GM12878 (cell line): ENCODE measurements at regions not wholly inside any gene's neighbourhood (a gene's known extent, or its start where the extent isn't known, plus 50 kb on each side); places are given as distances from the start of the nearest gene placed in this dataset.
A peak's percentile ranks its signal among the peaks of the same experiment; 100 is the strongest.

Source experiments
- ATAC-seq: fragments of 200-7000 bp; cut with Tn5 transposase; 3 replicates; pipeline ENCODE4 v1.9.1; 2020; ENCODE audit warnings: mild to moderate bottlenecking, moderate library complexity
- BruUV-seq: library from RNA; stranded (reverse); fragments of 400-500 nt; replicated peaks from 2 replicates; lab custom pipeline; 2021; lab: Mats Ljungman, UMichigan
- CTCF ChIA-PET: fragments of 300-600 bp; sonication (Branson Sonifier 250); formaldehyde crosslinking; extraction: SDS; loops from one replicate; lab custom pipeline; 2021; ENCODE audit warnings: inconsistent platforms; lab: Yijun Ruan, JAX
- POLR2A ChIA-PET: fragments of 350-600 bp; formaldehyde crosslinking; extraction: SDS; loops from one replicate; lab custom pipeline; 2021; ENCODE audit warnings: inconsistent platforms; lab: Charles Lee
- RAD21 ChIA-PET: fragments of 300-600 bp; sonication (Branson Sonifier 250); formaldehyde crosslinking; loops from one replicate; lab custom pipeline; 2023; ENCODE audit warnings: antibody characterized with exemption; ENCODE audit not compliant: unreplicated experiment; lab: Charles Lee
- SMC1A ChIA-PET: fragments of 300-600 bp; sonication (Branson Sonifier 250); formaldehyde crosslinking; loops from one replicate; lab custom pipeline; 2023; ENCODE audit not compliant: unreplicated experiment, uncharacterized antibody; lab: Charles Lee
- DNase-seq: peaks from one replicate; pipeline ENCODE4 v3.0.0-alpha.2; 2011; ENCODE audit warnings: low read depth, low spot score
- FAIRE-seq: peaks from 3 replicates; lab custom pipeline; 2011; peaks lifted over from hg19 to GRCh38; lab: Jason Lieb, UNC
- H2AFZ ChIP-seq: 2 replicates; pipeline ENCODE4 v1.6.0; 2011; ENCODE audit warnings: low read depth, low read length, control low read depth; ENCODE audit not compliant: control insufficient read depth
- H3K27ac ChIP-seq: 2 replicates; pipeline ENCODE4 v1.5.1; 2011; ENCODE audit warnings: control low read depth; ENCODE audit not compliant: control insufficient read depth, insufficient read depth
- H3K27me3 ChIP-seq, 2 experiments: replicated peaks in 1 of 2; 2 replicates each; pipeline versions ENCODE4 v1.6.0 to v1.6.1; 2011; ENCODE audit warnings: low read length in 1 of 2; ENCODE audit not compliant: control insufficient read depth in 2 of 2, insufficient read depth in 2 of 2
- H3K36me3 ChIP-seq, 2 experiments: 2 replicates each; pipeline ENCODE4 v1.5.1; 2011; ENCODE audit warnings: low read length in 1 of 2; ENCODE audit not compliant: control insufficient read depth in 2 of 2, insufficient read depth in 2 of 2
- H3K4me1 ChIP-seq: 2 replicates; pipeline ENCODE4 v1.6.1; 2011; ENCODE audit warnings: mild to moderate bottlenecking, low read length, moderate library complexity, mixed read lengths; ENCODE audit not compliant: control insufficient read depth, insufficient read depth
- H3K4me2 ChIP-seq: 2 replicates; pipeline ENCODE4 v1.6.0; 2011; ENCODE audit warnings: control low read depth; ENCODE audit not compliant: control insufficient read depth, insufficient read depth
- H3K4me3 ChIP-seq: fragments of 200-600 bp; sonication (generic); 2 replicates; pipeline ENCODE4 v1.5.1; 2016
- H3K79me2 ChIP-seq: 2 replicates; pipeline ENCODE4 v1.6.0; 2011; ENCODE audit warnings: low read length; ENCODE audit not compliant: control insufficient read depth, insufficient read depth
- H3K9ac ChIP-seq: 2 replicates; pipeline ENCODE4 v1.8.0; 2011; ENCODE audit warnings: low read length, control low read depth, mixed read lengths; ENCODE audit not compliant: control insufficient read depth, insufficient read depth
- H3K9me3 ChIP-seq: replicated peaks from 3 replicates; pipeline ENCODE4 v1.5.1; 2011; ENCODE audit warnings: mild to moderate bottlenecking, low read length; ENCODE audit not compliant: control insufficient read depth, insufficient read depth
- H4K20me1 ChIP-seq: 2 replicates; pipeline ENCODE4 v1.6.0; 2011; ENCODE audit not compliant: control insufficient read depth, insufficient read depth
- ATF3 ChIP-seq: IDR thresholded peaks from 2 replicates; pipeline ENCODE4 v1.6.1; 2011; ENCODE audit warnings: low read depth, mild to moderate bottlenecking, low read length, moderate library complexity, borderline replicate concordance; ENCODE audit errors: extremely low read depth
- KDM1A ChIP-seq: fragments of 200-600 bp; sonication (generic); IDR thresholded peaks from 2 replicates; pipeline ENCODE4 v1.6.1; 2016; ENCODE audit warnings: borderline replicate concordance
- MYC ChIP-seq: IDR thresholded peaks from 2 replicates; pipeline ENCODE4 v1.6.1; 2011; ENCODE audit warnings: mild to moderate bottlenecking, low read length, moderate library complexity, inconsistent platforms; ENCODE audit not compliant: insufficient read depth, insufficient replicate concordance, insufficient read length, severe bottlenecking
- NFYA ChIP-seq: IDR thresholded peaks from 2 replicates; pipeline ENCODE4 v1.6.1; 2011; ENCODE audit warnings: low read depth, mild to moderate bottlenecking, low read length, improper control_type of control experiment, borderline replicate concordance
- PRDM15 ChIP-seq: fragments of 450-650 bp; formaldehyde crosslinking; IDR thresholded peaks from 2 replicates; pipeline ENCODE4 v1.4.0; 2020; ENCODE audit warnings: mild to moderate bottlenecking, moderate library complexity
- RELA ChIP-seq: fragments of 450-650 bp; IDR thresholded peaks from 2 replicates; pipeline ENCODE4 v1.8.0; 2014; ENCODE audit warnings: borderline replicate concordance; ENCODE audit not compliant: partially characterized antibody
- SKIL ChIP-seq: fragments of 450-650 bp; IDR thresholded peaks from 2 replicates; pipeline ENCODE4 v1.6.1; 2017; ENCODE audit warnings: mild to moderate bottlenecking, low read depth, inconsistent platforms; ENCODE audit not compliant: poor library complexity, severe bottlenecking
- YY1 ChIP-seq: IDR thresholded peaks from 2 replicates; pipeline ENCODE4 v1.6.1; 2011; ENCODE audit warnings: low read depth, mild to moderate bottlenecking, low read length
- ZNF217 ChIP-seq: fragments of 450-650 bp; IDR thresholded peaks from 2 replicates; pipeline ENCODE4 v1.6.1; 2017; ENCODE audit warnings: antibody characterized with exemption, mild to moderate bottlenecking
- WGBS: methylation state at CpG from one replicate; pipeline ENCODE4 v1.1.6; 2016; ENCODE audit warnings: low lambda C conversion rate; ENCODE audit not compliant: insufficient replicate concordance, insufficient coverage; ENCODE audit errors: missing lambda C conversion rate; 5-methylcytosine and 5-hydroxymethylcytosine counted together
- in situ Hi-C: fragments of 300-500 bp; cut with MboI; formaldehyde crosslinking; loops from 9 replicates; pipeline ENCODE4 v1.14.3; 2018; ENCODE audit warnings: mixed read lengths
- intact Hi-C: fragments of 100-400 bp; cut with micrococcal nuclease; formaldehyde crosslinking; loops from one replicate; pipeline ENCODE4 v1.14.2; 2022; ENCODE audit not compliant: unreplicated experiment

- no peaks in the 10 kb centered on the region for H4K20me1 ChIP-seq
- ChIA-PET POLR2A (no interaction called here), RAD21 (no interaction called here), CTCF (interaction anchor here (0.6 to 1.8 kb wide), 4 partner anchors 61 to 1235 kb away, joined by 3 to 13 read pairs (median 4); no protein-coding TSS in a partner anchor), SMC1A (interaction anchor here (1.1 to 1.2 kb wide), 2 partner anchors 11 to 16 kb away, joined by 3 read pairs; no protein-coding TSS in a partner anchor)
- WGBS: 71% methylated on average over 6 of the region's 6 CpGs
- no peaks in the 10 kb centered on the region; a peak in 1 of 4 replicates for H3K27me3 ChIP-seq
- BruUV-seq: no TSS peak
- no peaks in the 10 kb centered on the region for H3K9me3 ChIP-seq
- H2AFZ ChIP-seq: no peak overlapping the region
- intact Hi-C loops: loop anchor here (5.0 kb wide), 1 partner anchor 171 kb away; no protein-coding TSS in a partner anchor
- no peaks in the 10 kb centered on the region for H3K79me2 ChIP-seq
- TF ChIP-seq KDM1A (no peak), ATF3 (no peak)
- H3K4me1 ChIP-seq: peaks cover 5% of the 10 kb centered on the region
- no peak overlapping the region for H3K4me2 ChIP-seq
- FAIRE-seq (no peak), DNase-seq (no peak), ATAC-seq (no peak)
- in situ Hi-C loops: no loop called here
- no peak overlapping the region for H3K27ac ChIP-seq
- H3K4me3 ChIP-seq: no peak overlapping the region
- H3K9ac ChIP-seq: no peak overlapping the region
- no peaks in the 10 kb centered on the region for H3K36me3 ChIP-seq
These were observed 516.9 kb downstream of the REEP3 start for GRCh38 chr10:64038107-64038506.

- 1% methylated on average over 6 of the region's 6 CpGs for WGBS
- Histone ChIP-seq H4K20me1 (no peaks in the 10 kb centered on the region), H2AFZ (peak overlapping the region; percentile 28; the same call in 1 of the 2 replicates), H3K4me2 (peak overlapping the region; percentile 38; the same call in 1 of the 2 replicates), H3K4me3 (no peak overlapping the region), H3K9me3 (no peaks in the 10 kb centered on the region), H3K27ac (no peak overlapping the region), H3K79me2 (no peaks in the 10 kb centered on the region), H3K36me3 (no peaks in the 10 kb centered on the region), H3K4me1 (peaks cover 5% of the 10 kb centered on the region), H3K27me3 (no peaks in the 10 kb centered on the region; a peak in 1 of 4 replicates), H3K9ac (no peak overlapping the region)
- intact Hi-C loops: loop anchor here (5.0 kb wide), 1 partner anchor 172 kb away; no protein-coding TSS in a partner anchor
- ChIA-PET RAD21 (interaction anchor here (1.7 kb wide), 1 partner anchor 62 kb away, joined by 8 read pairs; no protein-coding TSS in a partner anchor), POLR2A (no interaction called here), SMC1A (interaction anchor here (0.9 to 1.9 kb wide), 5 partner anchors 9 to 104 kb away, joined by 3 to 7 read pairs (median 3); no protein-coding TSS in a partner anchor), CTCF (interaction anchor here (0.6 to 2.8 kb wide), 4 partner anchors 62 to 1181 kb away, joined by 3 to 12 read pairs (median 4); no protein-coding TSS in a partner anchor)
- in situ Hi-C loops: no loop called here
- FAIRE-seq: no peak
- BruUV-seq: no TSS peak
- peak; percentile 49 for ATAC-seq
- peak; percentile 20 for DNase-seq
- TF ChIP-seq RELA (no peak), ZNF217 (no peak), PRDM15 (CRISPR knock-in tag) (no peak), MYC (no peak), NFYA (no peak), YY1 (no peak), SKIL (no peak)
These were observed 518.0 kb downstream of the REEP3 start for GRCh38 chr10:64039198-64039597.
